ENCODE measurements at regions not wholly inside any gene's neighbourhood (a gene's known extent, or its start where the extent isn't known, plus 50 kb on each side); places are given as distances from the start of the nearest gene placed in this dataset.
"Not testable (repeated sequence)": the region's sequence is repeated elsewhere in the genome, so short reads cannot be mapped to it uniquely, and the experiment has no call there.

GRCh38 chr11:28913883-28914282, 805.7 kb downstream of the METTL15 start:
- H3K4me3 Mint-ChIP-seq = no peak overlapping the region
- no peaks in the 10 kb centered on the region for H3K4me1 Mint-ChIP-seq
- DNase-seq (ENCODE audit: low read depth, low spot score) = no peak
- no peaks in the 10 kb centered on the region for H3K9me3 Mint-ChIP-seq
- no peaks in the 10 kb centered on the region for H3K36me3 Mint-ChIP-seq (ENCODE audit: low read depth)
- H3K27me3 Mint-ChIP-seq (ENCODE audit: low read depth) = no peaks in the 10 kb centered on the region
- H3K27ac Mint-ChIP-seq (ENCODE audit: unreplicated experiment) = no peak overlapping the region
- no peak for TF ChIP-seq CTCF (conservative IDR thresholded peaks at IDR 0.05)

GRCh38 chr11:28911829-28912228, 803.6 kb downstream of the METTL15 start:
- H3K9me3 Mint-ChIP-seq = no peaks in the 10 kb centered on the region
- no peaks in the 10 kb centered on the region for H3K4me1 Mint-ChIP-seq
- H3K27ac Mint-ChIP-seq (ENCODE audit: unreplicated experiment) = no peak overlapping the region
- DNase-seq (ENCODE audit: low read depth, low spot score) = no peak
- H3K4me3 Mint-ChIP-seq = no peak overlapping the region
- no peaks in the 10 kb centered on the region for H3K27me3 Mint-ChIP-seq (ENCODE audit: low read depth)
- TF ChIP-seq CTCF (conservative IDR thresholded peaks at IDR 0.05) = no peak
- no peaks in the 10 kb centered on the region for H3K36me3 Mint-ChIP-seq (ENCODE audit: low read depth)

GRCh38 chr11:28910926-28911325, 802.7 kb downstream of the METTL15 start:
- H3K4me3 Mint-ChIP-seq = no peak overlapping the region
- no peaks in the 10 kb centered on the region for H3K27me3 Mint-ChIP-seq (ENCODE audit: low read depth)
- no peaks in the 10 kb centered on the region for H3K4me1 Mint-ChIP-seq
- H3K27ac Mint-ChIP-seq (ENCODE audit: unreplicated experiment) = no peak overlapping the region
- no peaks in the 10 kb centered on the region for H3K36me3 Mint-ChIP-seq (ENCODE audit: low read depth)
- no peak for TF ChIP-seq CTCF (conservative IDR thresholded peaks at IDR 0.05)
- DNase-seq (ENCODE audit: low read depth, low spot score) = no peak
- no peaks in the 10 kb centered on the region for H3K9me3 Mint-ChIP-seq

- no peak for DNase-seq (ENCODE audit: low read depth, low spot score)
- H3K4me3 Mint-ChIP-seq = no peak overlapping the region
- no peak overlapping the region for H3K27ac Mint-ChIP-seq (ENCODE audit: unreplicated experiment)
- H3K4me1 Mint-ChIP-seq = no peaks in the 10 kb centered on the region
- no peaks in the 10 kb centered on the region for H3K36me3 Mint-ChIP-seq (ENCODE audit: low read depth)
- no peaks in the 10 kb centered on the region for H3K27me3 Mint-ChIP-seq (ENCODE audit: low read depth)
- no peak for TF ChIP-seq CTCF (conservative IDR thresholded peaks at IDR 0.05)
- H3K9me3 Mint-ChIP-seq = no peaks in the 10 kb centered on the region
These were observed 795.5 kb downstream of the METTL15 start for GRCh38 chr11:28903716-28904115.

- H3K27ac Mint-ChIP-seq (ENCODE audit: unreplicated experiment) = no peak overlapping the region
- no peak for TF ChIP-seq CTCF (conservative IDR thresholded peaks at IDR 0.05)
- no peaks in the 10 kb centered on the region for H3K27me3 Mint-ChIP-seq (ENCODE audit: low read depth)
- no peak overlapping the region for H3K4me3 Mint-ChIP-seq
- no peaks in the 10 kb centered on the region for H3K4me1 Mint-ChIP-seq
- no peaks in the 10 kb centered on the region for H3K36me3 Mint-ChIP-seq (ENCODE audit: low read depth)
- DNase-seq (ENCODE audit: low read depth, low spot score) = no peak
- no peaks in the 10 kb centered on the region for H3K9me3 Mint-ChIP-seq
These were observed 792.2 kb downstream of the METTL15 start for GRCh38 chr11:28900427-28900826.

- no peaks in the 10 kb centered on the region for H3K27me3 Mint-ChIP-seq (ENCODE audit: low read depth)
- no peaks in the 10 kb centered on the region for H3K36me3 Mint-ChIP-seq (ENCODE audit: low read depth)
- DNase-seq (ENCODE audit: low read depth, low spot score) = no peak
- no peak overlapping the region for H3K27ac Mint-ChIP-seq (ENCODE audit: unreplicated experiment)
- no peaks in the 10 kb centered on the region for H3K9me3 Mint-ChIP-seq
- TF ChIP-seq CTCF (conservative IDR thresholded peaks at IDR 0.05) = no peak
- H3K4me3 Mint-ChIP-seq = no peak overlapping the region
- no peaks in the 10 kb centered on the region for H3K4me1 Mint-ChIP-seq
These were observed 791.5 kb downstream of the METTL15 start for GRCh38 chr11:28899706-28900105.

GRCh38 chr11:28890601-28891040, 782.4 kb downstream of the METTL15 start:
- H3K4me1 Mint-ChIP-seq; H3K4me3 Mint-ChIP-seq; DNase-seq (ENCODE audit: low read depth, low spot score); H3K27me3 Mint-ChIP-seq (ENCODE audit: low read depth); H3K27ac Mint-ChIP-seq (ENCODE audit: unreplicated experiment); H3K36me3 Mint-ChIP-seq (ENCODE audit: low read depth); H3K9me3 Mint-ChIP-seq: not testable (repeated sequence)
